ENCODE measurements at regions not wholly inside any gene's neighbourhood (a gene's known extent, or its start where the extent isn't known, plus 50 kb on each side); places are given as distances from the start of the nearest gene placed in this dataset.

- no peaks in the 10 kb centered on the region for H3F3A ChIP-seq (ENCODE audit: control insufficient read depth, insufficient read depth)
- no peaks in the 10 kb centered on the region for H3K36me3 ChIP-seq (ENCODE audit: control insufficient read depth, low read length)
- H4K20me1 ChIP-seq (ENCODE audit: control insufficient read depth, insufficient read depth, low read depth, low read length): no peaks in the 10 kb centered on the region
- H3K79me2 ChIP-seq (ENCODE audit: control insufficient read depth, low read length): no peaks in the 10 kb centered on the region
- no peaks in the 10 kb centered on the region for H3K9me3 ChIP-seq (ENCODE audit: control insufficient read depth, insufficient read depth, low read length)
- H3K27ac ChIP-seq (ENCODE audit: low read depth, low read length): no peak overlapping the region
- TF ChIP-seq EZH2phosphoT487 (IDR thresholded peaks at IDR 0.05; ENCODE audit: borderline replicate concordance, low read length): no peak
- TF ChIP-seq CTCF (IDR thresholded peaks at IDR 0.05; ENCODE audit: low read depth, low read length, poor library complexity, severe bottlenecking): peak; percentile 52
- H3K4me1 ChIP-seq (ENCODE audit: control insufficient read depth, low read length): no peaks in the 10 kb centered on the region
- H3K4me2 ChIP-seq (ENCODE audit: low read length): no peak overlapping the region
- no peak overlapping the region for H3K4me3 ChIP-seq (ENCODE audit: low read length)
- H3K9me2 ChIP-seq (replicated peaks; ENCODE audit: control insufficient read depth, low read length): no peaks in the 10 kb centered on the region
- H3K27me3 ChIP-seq (ENCODE audit: control insufficient read depth, low read length): no peaks in the 10 kb centered on the region
Measured at GRCh38 chrX:74133156-74133796, 170.7 kb upstream of the ZCCHC13 start.

GRCh38 chrX:74132280-74132679 lies 171.7 kb upstream of the ZCCHC13 start:
- TF ChIP-seq EZH2phosphoT487 (IDR thresholded peaks at IDR 0.05; ENCODE audit: borderline replicate concordance, low read length): no peak
- TF ChIP-seq CTCF (IDR thresholded peaks at IDR 0.05; ENCODE audit: low read depth, low read length, poor library complexity, severe bottlenecking): no peak
- H3K4me1 ChIP-seq (ENCODE audit: control insufficient read depth, low read length): no peaks in the 10 kb centered on the region
- no peak overlapping the region for H3K4me3 ChIP-seq (ENCODE audit: low read length)
- no peaks in the 10 kb centered on the region for H4K20me1 ChIP-seq (ENCODE audit: control insufficient read depth, insufficient read depth, low read depth, low read length)
- H3K36me3 ChIP-seq (ENCODE audit: control insufficient read depth, low read length): no peaks in the 10 kb centered on the region
- no peaks in the 10 kb centered on the region for H3K9me2 ChIP-seq (replicated peaks; ENCODE audit: control insufficient read depth, low read length)
- H3F3A ChIP-seq (ENCODE audit: control insufficient read depth, insufficient read depth): no peaks in the 10 kb centered on the region
- no peaks in the 10 kb centered on the region for H3K9me3 ChIP-seq (ENCODE audit: control insufficient read depth, insufficient read depth, low read length)
- no peak overlapping the region for H3K4me2 ChIP-seq (ENCODE audit: low read length)
- no peak overlapping the region for H3K27ac ChIP-seq (ENCODE audit: low read depth, low read length)
- H3K27me3 ChIP-seq (ENCODE audit: control insufficient read depth, low read length): no peaks in the 10 kb centered on the region
- no peaks in the 10 kb centered on the region for H3K79me2 ChIP-seq (ENCODE audit: control insufficient read depth, low read length)

GRCh38 chrX:74119016-74119910 lies 184.7 kb upstream of the ZCCHC13 start:
- H3K36me3 ChIP-seq (ENCODE audit: control insufficient read depth, low read length): no peaks in the 10 kb centered on the region
- no peaks in the 10 kb centered on the region for H3K9me2 ChIP-seq (replicated peaks; ENCODE audit: control insufficient read depth, low read length)
- H3K4me3 ChIP-seq (ENCODE audit: low read length): no peak overlapping the region
- no peaks in the 10 kb centered on the region for H3K9me3 ChIP-seq (ENCODE audit: control insufficient read depth, insufficient read depth, low read length)
- H3K27me3 ChIP-seq (ENCODE audit: control insufficient read depth, low read length): no peaks in the 10 kb centered on the region
- no peak overlapping the region for H3K27ac ChIP-seq (ENCODE audit: low read depth, low read length)
- TF ChIP-seq CTCF (IDR thresholded peaks at IDR 0.05; ENCODE audit: low read depth, low read length, poor library complexity, severe bottlenecking) (no peak), EZH2phosphoT487 (IDR thresholded peaks at IDR 0.05; ENCODE audit: borderline replicate concordance, low read length) (no peak)
- no peaks in the 10 kb centered on the region for H3F3A ChIP-seq (ENCODE audit: control insufficient read depth, insufficient read depth)
- H3K79me2 ChIP-seq (ENCODE audit: control insufficient read depth, low read length): no peaks in the 10 kb centered on the region
- H4K20me1 ChIP-seq (ENCODE audit: control insufficient read depth, insufficient read depth, low read depth, low read length): no peaks in the 10 kb centered on the region
- H3K4me1 ChIP-seq (ENCODE audit: control insufficient read depth, low read length): no peaks in the 10 kb centered on the region
- H3K4me2 ChIP-seq (ENCODE audit: low read length): no peak overlapping the region

All from DOHH2 (cell line).